Endothelial cell of umbilical vein (primary cell): ENCODE measurements at regions not wholly inside any gene's neighbourhood (a gene's known extent, or its start where the extent isn't known, plus 50 kb on each side); places are given as distances from the start of the nearest gene placed in this dataset.

Source experiments
- BruUV-seq: library from RNA; stranded (reverse); fragments of 400-500 nt; replicated peaks from 2 replicates; lab custom pipeline; 2021; lab: Mats Ljungman, UMichigan
- CTCF ChIA-PET: fragments of 300-600, 350-600 bp; sonication (Branson Sonifier 250); formaldehyde crosslinking; loops from one replicate; lab custom pipeline; 2021; ENCODE audit warnings: antibody characterized with exemption, inconsistent platforms; lab: Charles Lee
- POLR2A ChIA-PET: fragments of 300-600, 350-600 bp; sonication (Branson Sonifier 250); formaldehyde crosslinking; loops from one replicate; lab custom pipeline; 2021; ENCODE audit warnings: antibody characterized with exemption, inconsistent platforms; lab: Charles Lee
- DNase-seq: peaks from one replicate; pipeline ENCODE4 v3.0.0-alpha.2; 2011; ENCODE audit warnings: low read depth, low spot score
- FAIRE-seq: peaks from 2 replicates; lab custom pipeline; 2011; peaks lifted over from hg19 to GRCh38; lab: Jason Lieb, UNC
- H2AFZ ChIP-seq: 2 replicates; pipeline ENCODE4 v1.6.0; 2012; ENCODE audit warnings: low read depth, low read length, control low read depth, inconsistent platforms
- H3K27ac ChIP-seq: 2 replicates; pipeline ENCODE4 v1.5.1; 2011; ENCODE audit warnings: low read depth, mild to moderate bottlenecking, control low read depth, low read length, moderate library complexity; ENCODE audit not compliant: insufficient read depth
- H3K27me3 ChIP-seq, 2 experiments: 2 replicates each; pipeline versions ENCODE4 v1.6.0 to v1.6.1; 2011; ENCODE audit warnings: low read length in 2 of 2, mixed read lengths in 1 of 2; ENCODE audit not compliant: control insufficient read depth in 2 of 2, insufficient read depth in 2 of 2
- H3K36me3 ChIP-seq, 2 experiments: 2 replicates in 1 of 2; 3 replicates in 1 of 2; pipeline ENCODE4 v1.5.1; 2011; ENCODE audit warnings: low read length in 2 of 2, mild to moderate bottlenecking in 1 of 2, moderate library complexity in 1 of 2; ENCODE audit not compliant: control insufficient read depth in 2 of 2, insufficient read depth in 2 of 2; ENCODE audit errors: extremely low read depth in 1 of 2
- H3K4me1 ChIP-seq: 3 replicates; pipeline ENCODE4 v1.5.1; 2011; ENCODE audit warnings: mild to moderate bottlenecking, low read length; ENCODE audit not compliant: control insufficient read depth, insufficient read depth; ENCODE audit errors: extremely low read depth
- H3K4me2 ChIP-seq: 2 replicates; pipeline ENCODE4 v1.6.1; 2011; ENCODE audit warnings: low read length, control low read depth, mixed read lengths; ENCODE audit not compliant: insufficient read depth
- H3K4me3 ChIP-seq, 3 experiments: fragments of 200-600 bp in 1 of 3; sonication (generic), shearing (Covaris generic) in 1 of 3; replicated peaks in 1 of 3; 2 replicates each; pipeline ENCODE4 v1.5.1; 2011 to 2016; ENCODE audit warnings: control low read depth in 3 of 3, low read length in 3 of 3, mild to moderate bottlenecking in 2 of 3, inconsistent platforms in 1 of 3, low read depth in 1 of 3, moderate library complexity in 1 of 3; ENCODE audit not compliant: insufficient read depth in 1 of 3
- H3K79me2 ChIP-seq: 2 replicates; pipeline ENCODE4 v1.6.0; 2012; ENCODE audit warnings: low read length, inconsistent platforms; ENCODE audit not compliant: control insufficient read depth, insufficient read depth
- H3K9ac ChIP-seq: replicated peaks from 2 replicates; pipeline ENCODE3; 2011; ENCODE audit warnings: low read length, control low read depth; ENCODE audit not compliant: insufficient read depth; ENCODE audit errors: extremely low read depth
- H3K9me1 ChIP-seq: replicated peaks from 3 replicates; pipeline ENCODE4 v1.6.0; 2011; ENCODE audit warnings: mild to moderate bottlenecking, low read length; ENCODE audit not compliant: control insufficient read depth, insufficient read depth; ENCODE audit errors: extremely low read depth
- H3K9me3 ChIP-seq: replicated peaks from 2 replicates; pipeline ENCODE4 v1.5.1; 2012; ENCODE audit warnings: low read length, inconsistent platforms; ENCODE audit not compliant: control insufficient read depth, insufficient read depth
- H4K20me1 ChIP-seq: replicated peaks from 2 replicates; pipeline ENCODE3; 2011; ENCODE audit warnings: mild to moderate bottlenecking, low read length; ENCODE audit not compliant: control insufficient read depth, insufficient read depth; ENCODE audit errors: extremely low read depth
- CTCF ChIP-seq, 2 donors: IDR thresholded peaks; 1 replicate in 1 of 2; 2 replicates in 1 of 2; pipeline ENCODE4 v1.5.1; 2011; ENCODE audit warnings: low read length in 2 of 2, mild to moderate bottlenecking in 2 of 2, moderate library complexity in 2 of 2, control low read depth in 1 of 2, inconsistent platforms in 1 of 2, low read depth in 1 of 2; ENCODE audit not compliant: insufficient read depth in 1 of 2; ENCODE audit errors: extremely low read depth in 1 of 2
- EZH2 ChIP-seq: IDR thresholded peaks from 2 replicates; pipeline ENCODE4 v1.6.1; 2012; ENCODE audit warnings: borderline replicate concordance, low read depth, mild to moderate bottlenecking, moderate library complexity, low read length, inconsistent platforms; ENCODE audit not compliant: severe bottlenecking
- FOS ChIP-seq: IDR thresholded peaks from 2 replicates; pipeline ENCODE4 v1.6.1; 2011; ENCODE audit warnings: mild to moderate bottlenecking, low read length, moderate library complexity, borderline replicate concordance; ENCODE audit not compliant: insufficient read depth
- GATA2 ChIP-seq: IDR thresholded peaks from 2 replicates; pipeline ENCODE4 v1.7.0; 2011; ENCODE audit warnings: low read depth, mild to moderate bottlenecking, moderate library complexity, mixed read lengths, low read length; ENCODE audit not compliant: insufficient read length, insufficient read depth
- JUN ChIP-seq: IDR thresholded peaks from 2 replicates; pipeline ENCODE4 v1.6.1; 2011; ENCODE audit warnings: borderline replicate concordance, low read depth; ENCODE audit not compliant: insufficient read length, insufficient read depth
- MYC ChIP-seq: IDR thresholded peaks from one replicate; pipeline ENCODE4 v1.6.1; 2011; ENCODE audit warnings: mild to moderate bottlenecking, low read depth, low read length
- POLR2A ChIP-seq: IDR thresholded peaks from 2 replicates; pipeline ENCODE4 v1.6.1; 2012; ENCODE audit warnings: low read depth, mild to moderate bottlenecking, control low read depth, low read length
- POLR2AphosphoS5 ChIP-seq: IDR thresholded peaks from 2 replicates; pipeline ENCODE4 v1.6.1; 2012; ENCODE audit warnings: low read depth, mild to moderate bottlenecking, control low read depth, low read length, moderate library complexity; ENCODE audit not compliant: insufficient read depth
- dilution Hi-C: fragments of 300-500 bp; cut with MboI; formaldehyde crosslinking; loops from one replicate; pipeline ENCODE4 v1.15.0; 2019; ENCODE audit warnings: low sequenced_read_pairs; ENCODE audit not compliant: extremely low pct_ligation_motif_present
- intact Hi-C: fragments of 100-400 bp; cut with micrococcal nuclease; formaldehyde crosslinking; loops from one replicate; pipeline ENCODE4 v1.10.0; 2022
- TF ChIP-seq, protein P1 (sequence below): IDR thresholded peaks from 2 replicates; pipeline ENCODE4 v1.6.1; 2011; ENCODE audit not compliant: insufficient read depth, insufficient read length

DNA sequence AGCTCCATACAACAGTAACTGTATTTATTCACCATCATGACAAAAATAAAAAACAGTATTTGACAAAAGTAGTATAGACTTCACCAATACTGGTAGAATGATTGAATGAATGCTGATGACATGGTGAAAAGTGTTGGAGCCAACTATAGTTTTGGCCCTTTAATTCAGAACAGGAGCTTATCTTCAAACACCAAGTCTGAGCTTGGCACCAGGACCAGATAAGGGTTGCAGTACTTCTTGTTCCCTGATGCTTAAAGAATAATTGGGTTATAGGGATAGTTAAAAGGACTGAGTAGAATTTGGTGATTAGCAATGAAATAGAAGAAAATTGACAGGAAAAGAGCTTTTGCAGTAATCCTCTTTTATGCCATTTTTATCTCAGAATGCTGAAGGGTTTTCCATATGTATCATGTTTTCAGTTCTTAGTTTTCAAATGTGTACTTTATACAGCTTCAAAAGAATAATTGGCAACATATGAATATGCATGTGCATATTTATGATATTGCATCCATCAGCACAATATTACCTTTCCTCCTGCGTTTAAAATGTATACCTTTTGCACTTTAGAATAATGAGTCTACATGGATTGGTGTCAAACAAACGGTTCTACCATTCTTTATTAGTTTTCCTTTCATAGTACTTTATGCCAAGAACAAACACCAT lies 214.2 kb upstream of the ARHGAP42 start:
- Histone ChIP-seq H3K4me3 (no peak overlapping the region), H3K4me2 (no peak overlapping the region), H3K9ac (no peak overlapping the region), H3K9me3 (no peaks in the 10 kb centered on the region), H3K27me3 (no peaks in the 10 kb centered on the region), H2AFZ (no peak overlapping the region), H3K36me3 (no peaks in the 10 kb centered on the region), H4K20me1 (no peaks in the 10 kb centered on the region), H3K79me2 (no peaks in the 10 kb centered on the region), H3K27ac (no peak overlapping the region), H3K4me1 (no peaks in the 10 kb centered on the region), H3K9me1 (peaks cover 2% of the 10 kb centered on the region)
- DNase-seq (no peak), FAIRE-seq (no peak)
- no TSS peak for BruUV-seq
- TF ChIP-seq JUN (no peak), MYC (no peak), GATA2 (no peak), CTCF (IDR thresholded peaks at IDR 0.05; ENCODE audit: extremely low read depth in 1 of 2, insufficient read depth in 1 of 2, low read depth in 1 of 2, low read length in 2 of 2) (no peak), FOS (no peak), EZH2 (no peak), POLR2AphosphoS5 (no peak), POLR2A (no peak)
- TF ChIP-seq, protein P1, sequence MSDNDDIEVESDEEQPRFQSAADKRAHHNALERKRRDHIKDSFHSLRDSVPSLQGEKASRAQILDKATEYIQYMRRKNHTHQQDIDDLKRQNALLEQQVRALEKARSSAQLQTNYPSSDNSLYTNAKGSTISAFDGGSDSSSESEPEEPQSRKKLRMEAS = no peak
- ChIA-PET CTCF (interaction anchor here (0.6 kb wide), 1 partner anchor 76 kb away, joined by 3 read pairs; no protein-coding TSS in a partner anchor), POLR2A (no interaction called here)
- dilution Hi-C loops (no loop called here), intact Hi-C loops (no loop called here)
